KMS-11 (cell line): ENCODE measurements at regions not wholly inside any gene's neighbourhood (a gene's known extent, or its start where the extent isn't known, plus 50 kb on each side); places are given as distances from the start of the nearest gene placed in this dataset.

ENCODE experiments used
- H2AFZ ChIP-seq: fragments of 200-600 bp; sonication (generic); 2 replicates; pipeline ENCODE4 v1.6.1; 2016; ENCODE audit warnings: antibody characterized with exemption, mixed run types, low read depth
- H3K27ac ChIP-seq: fragments of 200-600 bp; sonication (generic); 2 replicates; pipeline ENCODE4 v1.6.1; 2016; ENCODE audit warnings: mild to moderate bottlenecking, mixed run types
- H3K27me3 ChIP-seq: fragments of 200-600 bp; sonication (generic); 2 replicates; pipeline ENCODE4 v1.6.1; 2017; ENCODE audit warnings: mild to moderate bottlenecking, low read depth, mixed run types, moderate library complexity; ENCODE audit not compliant: insufficient read depth
- H3K36me3 ChIP-seq: fragments of 200-600 bp; sonication (generic); 2 replicates; pipeline ENCODE4 v1.6.1; 2017; ENCODE audit warnings: mild to moderate bottlenecking, mixed run types; ENCODE audit not compliant: insufficient read depth
- H3K4me1 ChIP-seq: fragments of 200-600 bp; sonication (generic); 2 replicates; pipeline ENCODE4 v1.6.1; 2016; ENCODE audit warnings: mild to moderate bottlenecking, low read depth, mixed run types; ENCODE audit not compliant: poor library complexity, severe bottlenecking
- H3K4me2 ChIP-seq: fragments of 200-600 bp; sonication (generic); 2 replicates; pipeline ENCODE4 v1.7.0; 2016; ENCODE audit warnings: mild to moderate bottlenecking, mixed run types
- H3K4me3 ChIP-seq: fragments of 200-600 bp; sonication (generic); IDR thresholded peaks from 2 replicates; pipeline ENCODE4 v1.6.1; 2017; ENCODE audit warnings: low read depth, low read length, mixed read lengths; ENCODE audit not compliant: insufficient read depth
- H3K79me2 ChIP-seq: fragments of 200-600 bp; sonication (generic); 2 replicates; pipeline ENCODE4 v1.6.1; 2016; ENCODE audit warnings: low read depth, mixed run types; ENCODE audit not compliant: insufficient read depth
- H3K9ac ChIP-seq: fragments of 200-600 bp; sonication (generic); 2 replicates; pipeline ENCODE4 v1.6.1; 2016; ENCODE audit warnings: mild to moderate bottlenecking, mixed run types
- H4K20me1 ChIP-seq: fragments of 200-600 bp; sonication (generic); 2 replicates; pipeline ENCODE4 v1.6.1; 2016; ENCODE audit warnings: mild to moderate bottlenecking, mixed run types; ENCODE audit not compliant: insufficient read depth
- CTCF ChIP-seq: fragments of 200-600 bp; sonication (generic); conservative IDR thresholded peaks from 2 replicates; pipeline ENCODE4 v1.6.1; 2017; ENCODE audit warnings: low read depth, mild to moderate bottlenecking, antibody characterized with exemption, low read length, moderate library complexity, mixed read lengths

- no peaks in the 10 kb centered on the region for H3K79me2 ChIP-seq
- H3K27me3 ChIP-seq = no peaks in the 10 kb centered on the region
- H3K4me2 ChIP-seq = no peak overlapping the region
- no peak overlapping the region for H3K27ac ChIP-seq
- no peak overlapping the region for H3K4me3 ChIP-seq
- no peak overlapping the region for H2AFZ ChIP-seq
- H3K9ac ChIP-seq = no peak overlapping the region
- no peak for TF ChIP-seq CTCF
- no peaks in the 10 kb centered on the region for H3K36me3 ChIP-seq
- H3K4me1 ChIP-seq = no peaks in the 10 kb centered on the region
- H4K20me1 ChIP-seq = no peaks in the 10 kb centered on the region
Observed at GRCh38 chr3:127100459-127101410, 92.2 kb upstream of the PRR23E start.

GRCh38 chr3:127101411-127102187 lies 91.3 kb upstream of the PRR23E start:
- no peaks in the 10 kb centered on the region for H3K27me3 ChIP-seq
- no peak overlapping the region for H3K9ac ChIP-seq
- H3K4me2 ChIP-seq = no peak overlapping the region
- no peaks in the 10 kb centered on the region for H4K20me1 ChIP-seq
- no peaks in the 10 kb centered on the region for H3K4me1 ChIP-seq
- no peak overlapping the region for H3K27ac ChIP-seq
- no peak overlapping the region for H2AFZ ChIP-seq
- H3K4me3 ChIP-seq = no peak overlapping the region
- no peaks in the 10 kb centered on the region for H3K79me2 ChIP-seq
- no peaks in the 10 kb centered on the region for H3K36me3 ChIP-seq
- no peak for TF ChIP-seq CTCF

- Histone ChIP-seq H3K36me3 (no peaks in the 10 kb centered on the region), H4K20me1 (no peaks in the 10 kb centered on the region), H3K27ac (no peak overlapping the region), H3K9ac (no peak overlapping the region), H2AFZ (no peak overlapping the region), H3K4me2 (no peak overlapping the region), H3K79me2 (no peaks in the 10 kb centered on the region), H3K4me1 (no peaks in the 10 kb centered on the region), H3K4me3 (no peak overlapping the region), H3K27me3 (no peaks in the 10 kb centered on the region)
- TF ChIP-seq CTCF = no peak
Observed at GRCh38 chr3:127102188-127102520, 90.8 kb upstream of the PRR23E start.

- Histone ChIP-seq H3K79me2 (no peaks in the 10 kb centered on the region), H3K4me3 (no peak overlapping the region), H3K36me3 (no peaks in the 10 kb centered on the region), H3K4me1 (no peaks in the 10 kb centered on the region), H3K9ac (no peak overlapping the region), H2AFZ (no peak overlapping the region), H4K20me1 (no peaks in the 10 kb centered on the region), H3K27ac (no peak overlapping the region), H3K27me3 (no peaks in the 10 kb centered on the region), H3K4me2 (no peak overlapping the region)
- no peak for TF ChIP-seq CTCF
Observed at GRCh38 chr3:127102587-127102986, 90.3 kb upstream of the PRR23E start.
